Endothelial cell of umbilical vein (primary cell): ENCODE measurements at regions not wholly inside any gene's neighbourhood (a gene's known extent, or its start where the extent isn't known, plus 50 kb on each side); places are given as distances from the start of the nearest gene placed in this dataset.

Experiments used
- BruUV-seq: library from RNA; stranded (reverse); fragments of 400-500 nt; replicated peaks from 2 replicates; lab custom pipeline; 2021; lab: Mats Ljungman, UMichigan
- CTCF ChIA-PET: fragments of 300-600, 350-600 bp; sonication (Branson Sonifier 250); formaldehyde crosslinking; loops from one replicate; lab custom pipeline; 2021; ENCODE audit warnings: antibody characterized with exemption, inconsistent platforms; lab: Charles Lee
- POLR2A ChIA-PET: fragments of 300-600, 350-600 bp; sonication (Branson Sonifier 250); formaldehyde crosslinking; loops from one replicate; lab custom pipeline; 2021; ENCODE audit warnings: antibody characterized with exemption, inconsistent platforms; lab: Charles Lee
- DNase-seq: peaks from one replicate; pipeline ENCODE4 v3.0.0-alpha.2; 2011; ENCODE audit warnings: low read depth, low spot score
- FAIRE-seq: peaks from 2 replicates; lab custom pipeline; 2011; peaks lifted over from hg19 to GRCh38; lab: Jason Lieb, UNC
- H2AFZ ChIP-seq: 2 replicates; pipeline ENCODE4 v1.6.0; 2012; ENCODE audit warnings: low read depth, low read length, control low read depth, inconsistent platforms
- H3K27ac ChIP-seq: 2 replicates; pipeline ENCODE4 v1.5.1; 2011; ENCODE audit warnings: low read depth, mild to moderate bottlenecking, control low read depth, low read length, moderate library complexity; ENCODE audit not compliant: insufficient read depth
- H3K27me3 ChIP-seq, 2 experiments: 2 replicates each; pipeline versions ENCODE4 v1.6.0 to v1.6.1; 2011; ENCODE audit warnings: low read length in 2 of 2, mixed read lengths in 1 of 2; ENCODE audit not compliant: control insufficient read depth in 2 of 2, insufficient read depth in 2 of 2
- H3K36me3 ChIP-seq, 2 experiments: 2 replicates in 1 of 2; 3 replicates in 1 of 2; pipeline ENCODE4 v1.5.1; 2011; ENCODE audit warnings: low read length in 2 of 2, mild to moderate bottlenecking in 1 of 2, moderate library complexity in 1 of 2; ENCODE audit not compliant: control insufficient read depth in 2 of 2, insufficient read depth in 2 of 2; ENCODE audit errors: extremely low read depth in 1 of 2
- H3K4me1 ChIP-seq: 3 replicates; pipeline ENCODE4 v1.5.1; 2011; ENCODE audit warnings: mild to moderate bottlenecking, low read length; ENCODE audit not compliant: control insufficient read depth, insufficient read depth; ENCODE audit errors: extremely low read depth
- H3K4me2 ChIP-seq: 2 replicates; pipeline ENCODE4 v1.6.1; 2011; ENCODE audit warnings: low read length, control low read depth, mixed read lengths; ENCODE audit not compliant: insufficient read depth
- H3K4me3 ChIP-seq, 3 experiments: fragments of 200-600 bp in 1 of 3; sonication (generic), shearing (Covaris generic) in 1 of 3; replicated peaks in 1 of 3; 2 replicates each; pipeline ENCODE4 v1.5.1; 2011 to 2016; ENCODE audit warnings: control low read depth in 3 of 3, low read length in 3 of 3, mild to moderate bottlenecking in 2 of 3, inconsistent platforms in 1 of 3, low read depth in 1 of 3, moderate library complexity in 1 of 3; ENCODE audit not compliant: insufficient read depth in 1 of 3
- H3K79me2 ChIP-seq: 2 replicates; pipeline ENCODE4 v1.6.0; 2012; ENCODE audit warnings: low read length, inconsistent platforms; ENCODE audit not compliant: control insufficient read depth, insufficient read depth
- H3K9ac ChIP-seq: replicated peaks from 2 replicates; pipeline ENCODE3; 2011; ENCODE audit warnings: low read length, control low read depth; ENCODE audit not compliant: insufficient read depth; ENCODE audit errors: extremely low read depth
- H3K9me1 ChIP-seq: replicated peaks from 3 replicates; pipeline ENCODE4 v1.6.0; 2011; ENCODE audit warnings: mild to moderate bottlenecking, low read length; ENCODE audit not compliant: control insufficient read depth, insufficient read depth; ENCODE audit errors: extremely low read depth
- H3K9me3 ChIP-seq: replicated peaks from 2 replicates; pipeline ENCODE4 v1.5.1; 2012; ENCODE audit warnings: low read length, inconsistent platforms; ENCODE audit not compliant: control insufficient read depth, insufficient read depth
- H4K20me1 ChIP-seq: replicated peaks from 2 replicates; pipeline ENCODE3; 2011; ENCODE audit warnings: mild to moderate bottlenecking, low read length; ENCODE audit not compliant: control insufficient read depth, insufficient read depth; ENCODE audit errors: extremely low read depth
- EZH2 ChIP-seq: IDR thresholded peaks from 2 replicates; pipeline ENCODE4 v1.6.1; 2012; ENCODE audit warnings: borderline replicate concordance, low read depth, mild to moderate bottlenecking, moderate library complexity, low read length, inconsistent platforms; ENCODE audit not compliant: severe bottlenecking
- FOS ChIP-seq: IDR thresholded peaks from 2 replicates; pipeline ENCODE4 v1.6.1; 2011; ENCODE audit warnings: mild to moderate bottlenecking, low read length, moderate library complexity, borderline replicate concordance; ENCODE audit not compliant: insufficient read depth
- GATA2 ChIP-seq: IDR thresholded peaks from 2 replicates; pipeline ENCODE4 v1.7.0; 2011; ENCODE audit warnings: low read depth, mild to moderate bottlenecking, moderate library complexity, mixed read lengths, low read length; ENCODE audit not compliant: insufficient read length, insufficient read depth
- JUN ChIP-seq: IDR thresholded peaks from 2 replicates; pipeline ENCODE4 v1.6.1; 2011; ENCODE audit warnings: borderline replicate concordance, low read depth; ENCODE audit not compliant: insufficient read length, insufficient read depth
- MYC ChIP-seq: IDR thresholded peaks from one replicate; pipeline ENCODE4 v1.6.1; 2011; ENCODE audit warnings: mild to moderate bottlenecking, low read depth, low read length
- POLR2A ChIP-seq: IDR thresholded peaks from 2 replicates; pipeline ENCODE4 v1.6.1; 2012; ENCODE audit warnings: low read depth, mild to moderate bottlenecking, control low read depth, low read length
- POLR2AphosphoS5 ChIP-seq: IDR thresholded peaks from 2 replicates; pipeline ENCODE4 v1.6.1; 2012; ENCODE audit warnings: low read depth, mild to moderate bottlenecking, control low read depth, low read length, moderate library complexity; ENCODE audit not compliant: insufficient read depth
- dilution Hi-C: fragments of 300-500 bp; cut with MboI; formaldehyde crosslinking; loops from one replicate; pipeline ENCODE4 v1.15.0; 2019; ENCODE audit warnings: low sequenced_read_pairs; ENCODE audit not compliant: extremely low pct_ligation_motif_present
- intact Hi-C: fragments of 100-400 bp; cut with micrococcal nuclease; formaldehyde crosslinking; loops from one replicate; pipeline ENCODE4 v1.10.0; 2022
- TF ChIP-seq, protein P1 (sequence below): IDR thresholded peaks from 2 replicates; pipeline ENCODE4 v1.6.1; 2011; ENCODE audit not compliant: insufficient read depth, insufficient read length
- TF ChIP-seq, protein P2 (sequence below), 2 donors: IDR thresholded peaks; 1 replicate in 1 of 2; 2 replicates in 1 of 2; pipeline ENCODE4 v1.5.1; 2011; ENCODE audit warnings: low read length in 2 of 2, mild to moderate bottlenecking in 2 of 2, moderate library complexity in 2 of 2, control low read depth in 1 of 2, inconsistent platforms in 1 of 2, low read depth in 1 of 2; ENCODE audit not compliant: insufficient read depth in 1 of 2; ENCODE audit errors: extremely low read depth in 1 of 2

DNA sequence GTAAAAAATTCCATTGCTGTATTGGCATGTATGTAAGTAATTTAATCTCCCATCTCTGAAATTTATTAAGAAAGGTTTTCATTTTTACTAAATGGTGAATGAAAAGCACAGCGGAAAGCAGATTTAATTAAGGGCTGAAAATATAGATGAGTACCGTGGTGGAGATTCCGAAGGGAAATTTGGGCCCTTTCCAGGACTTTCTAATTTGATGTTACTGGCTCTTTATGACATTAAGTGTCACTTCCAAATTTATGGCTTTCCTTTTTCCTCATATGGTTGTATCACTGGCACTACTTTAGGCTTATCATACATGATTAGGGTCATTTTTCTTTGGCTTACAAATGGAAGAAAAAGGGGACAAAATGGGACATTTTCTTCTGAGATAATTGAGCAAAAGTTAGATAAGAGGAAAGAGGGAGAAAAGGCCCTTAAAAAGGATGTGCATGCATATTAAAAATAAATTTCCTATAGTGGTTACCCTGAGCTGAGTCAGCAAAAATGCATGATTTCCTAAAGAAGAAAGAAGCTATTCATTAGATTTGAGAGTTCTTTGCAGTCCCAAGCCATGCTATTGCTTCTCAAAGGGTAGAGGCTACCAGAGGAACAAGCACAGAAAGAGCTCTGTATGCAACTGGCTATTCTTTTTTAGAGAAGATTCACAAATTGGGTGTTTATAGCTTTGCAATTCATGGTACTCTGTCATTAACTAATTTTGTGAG lies 74.9 kb upstream of the CNIH3 start:
- ChIA-PET CTCF (interaction anchor here (0.8 to 2.3 kb wide), 6 partner anchors 12 to 111 kb away, joined by 3 to 10 read pairs (median 4); no protein-coding TSS in a partner anchor), POLR2A (no interaction called here)
- Histone ChIP-seq H4K20me1 (no peaks in the 10 kb centered on the region), H3K4me2 (peak overlapping the region; percentile 55), H3K4me1 (peaks cover 53% of the 10 kb centered on the region), H3K79me2 (no peaks in the 10 kb centered on the region), H2AFZ (no peak overlapping the region), H3K9ac (peak overlapping the region; percentile 13), H3K9me1 (no peaks in the 10 kb centered on the region), H3K27ac (peak overlapping the region; percentile 100), H3K9me3 (no peaks in the 10 kb centered on the region), H3K27me3 (no peaks in the 10 kb centered on the region), H3K36me3 (no peaks in the 10 kb centered on the region), H3K4me3 (no peak overlapping the region)
- DNase-seq (no peak), FAIRE-seq (no peak)
- TF ChIP-seq JUN = no peak
- no peak for TF ChIP-seq EZH2
- TF ChIP-seq, protein P1, sequence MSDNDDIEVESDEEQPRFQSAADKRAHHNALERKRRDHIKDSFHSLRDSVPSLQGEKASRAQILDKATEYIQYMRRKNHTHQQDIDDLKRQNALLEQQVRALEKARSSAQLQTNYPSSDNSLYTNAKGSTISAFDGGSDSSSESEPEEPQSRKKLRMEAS = no peak
- TF ChIP-seq POLR2A = no peak
- no peak for TF ChIP-seq MYC
- no peak for TF ChIP-seq POLR2AphosphoS5
- no peak for TF ChIP-seq FOS
- no peak for TF ChIP-seq GATA2
- TF ChIP-seq, protein P2, sequence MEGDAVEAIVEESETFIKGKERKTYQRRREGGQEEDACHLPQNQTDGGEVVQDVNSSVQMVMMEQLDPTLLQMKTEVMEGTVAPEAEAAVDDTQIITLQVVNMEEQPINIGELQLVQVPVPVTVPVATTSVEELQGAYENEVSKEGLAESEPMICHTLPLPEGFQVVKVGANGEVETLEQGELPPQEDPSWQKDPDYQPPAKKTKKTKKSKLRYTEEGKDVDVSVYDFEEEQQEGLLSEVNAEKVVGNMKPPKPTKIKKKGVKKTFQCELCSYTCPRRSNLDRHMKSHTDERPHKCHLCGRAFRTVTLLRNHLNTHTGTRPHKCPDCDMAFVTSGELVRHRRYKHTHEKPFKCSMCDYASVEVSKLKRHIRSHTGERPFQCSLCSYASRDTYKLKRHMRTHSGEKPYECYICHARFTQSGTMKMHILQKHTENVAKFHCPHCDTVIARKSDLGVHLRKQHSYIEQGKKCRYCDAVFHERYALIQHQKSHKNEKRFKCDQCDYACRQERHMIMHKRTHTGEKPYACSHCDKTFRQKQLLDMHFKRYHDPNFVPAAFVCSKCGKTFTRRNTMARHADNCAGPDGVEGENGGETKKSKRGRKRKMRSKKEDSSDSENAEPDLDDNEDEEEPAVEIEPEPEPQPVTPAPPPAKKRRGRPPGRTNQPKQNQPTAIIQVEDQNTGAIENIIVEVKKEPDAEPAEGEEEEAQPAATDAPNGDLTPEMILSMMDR (IDR thresholded peaks at IDR 0.05; ENCODE audit: extremely low read depth in 1 of 2, insufficient read depth in 1 of 2, low read depth in 1 of 2, low read length in 2 of 2) = no peak
- dilution Hi-C loops = no loop called here
- intact Hi-C loops = loop anchor here (10.0 kb wide), 1 partner anchor 696 kb away; the partner anchor contains the start of gene TP53BP2
- no TSS peak for BruUV-seq
